GM19025 (cell line): ENCODE measurements at regions not wholly inside any gene's neighbourhood (a gene's known extent, or its start where the extent isn't known, plus 50 kb on each side); places are given as distances from the start of the nearest gene placed in this dataset.

ENCODE experiments used
- ATAC-seq: cut with Tn5 transposase; IDR thresholded peaks from one replicate; pipeline ENCODE4 v1.9.1; 2021; ENCODE audit warnings: mild to moderate bottlenecking, low read depth, moderate library complexity; ENCODE audit not compliant: unreplicated experiment

- no peak for ATAC-seq
Observed at GRCh38 chr1:195946500-195946899, 661.7 kb downstream of the KCNT2 start.

DNA sequence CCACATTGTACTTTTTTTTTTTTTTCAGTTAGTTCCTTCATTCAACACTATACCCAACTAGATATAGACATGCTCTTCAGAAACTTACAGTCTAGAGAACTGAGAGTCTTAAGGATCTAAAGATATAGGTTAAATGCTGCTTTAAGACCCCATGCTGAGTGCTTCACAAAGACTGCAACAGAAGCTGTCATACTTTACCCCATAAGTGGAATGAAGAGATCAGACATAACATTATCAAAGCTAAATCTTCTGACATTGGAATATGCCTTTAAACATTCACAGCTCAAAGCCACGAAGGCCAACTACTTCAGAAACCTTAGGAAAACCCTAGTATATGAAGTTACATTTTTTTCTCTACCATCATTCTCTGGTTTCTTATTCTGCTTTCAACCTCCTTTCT, 666.4 kb downstream of the KCNT2 start:
- ATAC-seq: no peak

DNA sequence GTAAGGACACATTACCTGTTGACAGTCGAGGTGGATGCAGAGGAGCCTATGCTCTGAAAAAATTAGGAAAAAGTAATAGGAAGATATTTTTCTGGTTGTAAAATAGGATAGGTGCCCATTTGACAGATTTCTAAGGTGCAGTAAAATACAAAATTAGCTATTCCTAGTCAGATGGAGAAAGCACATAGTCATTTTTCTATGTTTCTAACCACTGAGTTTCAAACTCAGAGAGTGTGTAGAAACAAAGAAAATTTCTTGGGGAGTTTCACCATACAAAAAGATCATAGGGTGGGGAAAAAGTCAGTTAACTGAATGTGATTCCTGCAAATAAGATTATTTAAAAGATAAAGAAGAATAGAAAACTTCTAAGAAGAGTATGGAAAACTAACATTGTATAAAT, 666.9 kb downstream of the KCNT2 start:
- ATAC-seq: no peak

DNA sequence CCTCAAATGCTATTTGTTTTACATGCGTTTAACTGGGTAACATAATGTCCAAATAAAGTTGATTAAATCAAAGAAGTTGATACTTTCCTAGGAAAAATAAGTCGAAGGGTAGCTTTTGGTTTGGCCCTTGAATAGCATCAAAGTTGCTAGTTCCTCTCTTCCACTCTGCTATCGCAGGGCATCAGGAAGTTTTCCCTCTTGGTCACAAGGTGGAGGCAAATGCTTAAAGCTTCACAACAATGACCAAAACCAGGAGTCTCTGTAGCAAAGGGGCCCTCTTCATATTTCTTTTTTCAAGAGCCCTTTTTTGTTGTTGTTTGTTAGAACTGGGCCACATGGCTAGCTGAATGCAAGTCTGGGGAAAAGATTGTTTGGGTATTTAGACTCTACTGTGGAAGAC, 668.4 kb downstream of the KCNT2 start:
- ATAC-seq: no peak

DNA sequence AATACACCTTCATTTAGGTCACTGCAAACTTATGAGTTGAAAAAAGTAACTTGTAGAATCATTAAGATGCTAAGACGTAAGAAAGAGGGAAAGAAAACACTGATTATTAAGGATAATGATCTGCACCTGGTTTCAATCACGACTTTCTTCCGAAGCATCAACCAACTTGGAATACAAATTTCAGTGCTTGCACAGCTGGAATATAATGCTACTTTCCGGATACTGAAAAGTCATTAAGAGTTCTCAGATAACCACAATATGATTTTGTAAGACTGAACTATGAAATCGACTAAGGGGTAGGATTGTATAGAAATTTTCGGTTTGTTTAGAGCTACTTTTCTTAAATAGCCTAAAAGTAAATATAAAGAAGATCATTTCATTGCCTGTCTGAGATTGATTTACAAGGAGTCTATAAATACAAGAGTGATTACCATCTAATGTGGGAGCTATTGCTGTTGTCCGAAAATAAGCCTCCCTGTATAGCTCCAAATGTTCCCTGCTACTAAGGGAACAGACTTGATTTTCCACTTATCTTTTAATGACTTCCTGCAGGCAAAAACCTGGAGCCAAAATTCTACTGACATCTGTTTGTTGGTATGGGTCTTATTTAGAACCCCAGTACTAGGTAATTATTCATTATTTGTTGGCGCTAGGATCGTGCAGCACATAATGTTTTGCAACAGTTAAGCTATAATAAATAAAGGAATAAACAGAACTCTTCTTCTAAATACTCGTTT, 673.3 kb downstream of the KCNT2 start:
- ATAC-seq: no peak

GRCh38 chr1:195933835-195934234, 674.4 kb downstream of the KCNT2 start:
- no peak for ATAC-seq

DNA sequence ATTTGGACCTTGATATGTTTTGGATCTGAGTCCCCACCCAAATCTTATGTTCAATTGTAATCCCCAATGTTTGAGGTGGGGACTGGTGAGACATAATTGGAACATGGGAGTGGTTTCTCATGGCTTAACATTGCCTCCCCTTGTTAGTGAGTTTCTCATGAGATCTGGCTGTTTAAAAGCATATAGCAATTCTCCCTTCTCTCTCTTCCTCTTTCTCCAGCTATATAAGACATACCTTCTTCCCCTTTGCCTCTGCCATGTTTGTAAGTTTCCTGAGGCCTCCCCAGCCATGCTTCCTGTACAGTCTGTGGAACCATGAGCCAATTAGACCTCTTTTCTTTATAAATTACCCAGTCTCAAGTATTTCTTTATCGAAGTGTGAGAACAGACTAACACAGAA, 692.4 kb downstream of the KCNT2 start:
- no peak for ATAC-seq

GRCh38 chr1:195909061-195909460, 699.2 kb downstream of the KCNT2 start:
- ATAC-seq: no peak

- no peak for ATAC-seq
Observed at GRCh38 chr1:195908121-195908520, 700.1 kb downstream of the KCNT2 start.

- ATAC-seq: no peak
Observed at GRCh38 chr1:195903203-195903602, 705.0 kb downstream of the KCNT2 start.

GRCh38 chr1:195902779-195903178, 705.5 kb downstream of the KCNT2 start:
- no peak for ATAC-seq

DNA sequence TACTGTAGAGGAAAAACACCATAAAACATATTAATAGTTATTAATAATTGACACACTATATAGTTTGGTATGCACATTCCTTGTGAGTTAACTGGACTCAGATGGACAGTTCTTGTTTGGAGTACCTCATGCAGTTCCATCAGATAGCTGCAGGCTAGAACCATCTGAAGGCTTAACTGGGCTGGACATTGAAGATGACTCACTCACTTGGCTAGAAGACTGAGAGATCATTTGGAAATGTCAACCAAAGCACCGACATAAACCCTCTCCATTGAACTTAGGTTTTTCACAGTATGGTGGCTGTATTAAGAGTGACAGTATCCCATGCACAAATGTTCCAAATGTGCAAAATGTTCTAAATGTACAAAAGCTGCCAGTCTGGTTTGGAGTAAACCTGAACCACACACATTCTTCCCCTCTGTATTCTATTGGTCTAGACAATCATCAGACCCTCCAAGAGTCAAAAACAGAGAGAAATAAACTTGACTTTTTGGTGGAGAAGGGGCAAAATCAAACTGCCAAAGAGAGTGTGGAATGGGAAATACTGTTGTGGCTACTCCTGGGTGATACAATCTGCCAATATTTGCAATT, 708.4 kb downstream of the KCNT2 start:
- no peak for ATAC-seq

DNA sequence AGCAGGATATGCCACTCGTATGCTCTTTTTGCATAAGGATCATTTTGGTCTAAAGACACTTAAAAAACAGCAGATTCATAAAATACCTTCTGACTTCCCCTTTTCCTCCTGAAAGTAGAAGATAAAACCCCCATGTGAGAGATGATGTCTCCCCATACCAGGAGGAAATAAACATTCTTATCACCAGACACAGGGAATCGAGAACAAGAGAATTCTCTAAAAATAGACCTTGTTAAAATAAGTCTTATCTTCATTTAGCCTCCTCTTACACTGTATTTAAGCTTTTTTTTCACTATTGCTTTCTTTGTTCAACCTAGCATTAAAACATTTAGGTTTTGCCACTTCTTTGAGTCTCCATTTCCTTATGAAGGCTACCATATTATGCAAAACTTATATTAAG, 709.3 kb downstream of the KCNT2 start:
- ATAC-seq: no peak

DNA sequence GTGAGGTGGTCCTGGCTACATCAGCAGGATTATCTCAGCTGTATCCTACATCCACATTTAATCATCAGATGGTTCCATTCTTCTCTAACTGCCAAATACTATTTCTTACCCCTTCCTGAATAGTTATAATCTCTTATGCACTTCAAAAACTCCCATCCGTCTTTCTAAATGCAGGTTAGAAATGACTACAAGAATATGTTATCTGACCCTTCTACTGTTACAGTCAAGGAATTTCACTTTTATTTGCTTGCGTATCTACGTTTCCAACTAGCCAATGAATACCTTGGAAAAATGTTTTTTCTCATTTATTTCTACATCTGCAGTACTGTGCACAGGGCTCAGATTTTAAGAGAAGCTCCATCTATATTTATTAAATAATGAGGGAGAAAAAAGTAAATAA, 709.9 kb downstream of the KCNT2 start:
- ATAC-seq: no peak

GRCh38 chr1:195897076-195897475, 711.2 kb downstream of the KCNT2 start:
- ATAC-seq: no peak

DNA sequence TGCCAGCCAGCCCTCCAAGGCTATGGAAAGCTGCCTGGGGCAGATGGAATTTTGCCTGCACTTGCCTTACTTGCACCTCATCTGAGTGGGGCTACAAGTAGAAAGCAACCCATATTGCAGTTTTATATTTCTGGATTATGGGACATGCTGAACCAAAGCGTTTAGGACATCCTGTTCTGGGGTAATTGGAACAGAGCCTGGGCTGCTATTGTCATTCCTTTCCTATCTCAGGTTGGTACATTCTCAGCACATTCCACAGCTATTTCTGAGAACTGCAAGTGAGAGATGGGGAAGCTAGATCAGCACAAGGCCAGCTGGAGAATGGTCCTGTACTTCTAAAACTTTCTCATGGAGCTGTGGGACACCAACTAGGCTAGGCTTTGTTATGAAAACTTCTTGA, 713.8 kb downstream of the KCNT2 start:
- ATAC-seq: no peak

GRCh38 chr1:195886000-195886399, 722.2 kb downstream of the KCNT2 start:
- no peak for ATAC-seq

DNA sequence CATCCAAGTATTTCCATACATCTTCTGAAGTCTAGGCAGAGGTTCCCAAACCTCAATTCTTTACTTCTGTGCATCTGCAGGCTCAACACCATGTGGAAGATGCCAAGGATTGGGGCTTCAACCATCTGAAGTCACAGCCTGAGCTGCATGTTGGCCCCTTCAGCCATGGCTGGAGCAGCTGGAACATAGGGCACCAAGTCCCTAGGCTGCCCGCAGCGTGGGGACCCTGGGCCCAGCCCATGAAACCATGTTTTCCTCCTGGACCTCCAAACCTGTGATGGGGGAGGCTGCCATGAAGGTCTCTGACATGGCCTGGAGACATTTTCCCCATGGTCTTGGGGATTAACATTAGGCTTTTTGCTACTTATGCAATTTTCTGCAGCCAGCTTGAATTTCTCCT, 729.8 kb downstream of the KCNT2 start:
- no peak for ATAC-seq

GRCh38 chr1:195876792-195877191, 731.4 kb downstream of the KCNT2 start:
- ATAC-seq: no peak

- ATAC-seq: no peak
Observed at GRCh38 chr1:195872376-195872775, 735.9 kb downstream of the KCNT2 start.

GRCh38 chr1:195867638-195868037, 740.6 kb downstream of the KCNT2 start:
- no peak for ATAC-seq

DNA sequence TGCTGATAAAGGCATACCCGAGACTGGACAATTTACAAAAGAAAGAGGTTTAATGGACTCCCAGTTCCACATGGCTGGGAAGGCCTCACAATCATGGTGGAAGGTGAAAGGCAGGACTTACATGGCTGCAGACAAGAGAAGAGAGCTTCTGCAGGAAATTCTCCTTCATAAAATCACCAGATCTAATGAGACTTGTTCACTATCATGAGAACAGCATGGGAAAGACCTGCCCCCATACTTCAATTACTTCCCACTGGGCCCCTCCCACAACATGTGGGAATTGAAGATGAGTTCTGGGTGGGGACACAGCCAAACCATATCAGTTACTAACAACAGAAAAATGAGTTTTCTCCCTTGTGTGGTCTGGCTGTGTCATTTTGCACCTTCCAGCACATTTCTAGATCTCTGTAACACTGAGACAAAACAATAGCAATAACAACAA, 741.4 kb downstream of the KCNT2 start:
- no peak for ATAC-seq
